SK-N-SH (cell line): ENCODE measurements at regions not wholly inside any gene's neighbourhood (a gene's known extent, or its start where the extent isn't known, plus 50 kb on each side); places are given as distances from the start of the nearest gene placed in this dataset.

ENCODE experiments used
- NRF1 ChIP-seq: IDR thresholded peaks from 2 replicates; pipeline ENCODE4 v1.6.1; 2012; ENCODE audit warnings: low read depth, mild to moderate bottlenecking, low read length
- RXRA ChIP-seq: IDR thresholded peaks from 2 replicates; pipeline ENCODE4 v1.4.0; 2012; ENCODE audit warnings: low read depth, mild to moderate bottlenecking, borderline replicate concordance
- TF ChIP-seq, protein P1 (sequence below): fragments of 200-600 bp; sonication (generic); IDR thresholded peaks from 2 replicates; pipeline ENCODE4 v1.6.1; 2017; ENCODE audit warnings: antibody characterized with exemption, mild to moderate bottlenecking, moderate library complexity

DNA sequence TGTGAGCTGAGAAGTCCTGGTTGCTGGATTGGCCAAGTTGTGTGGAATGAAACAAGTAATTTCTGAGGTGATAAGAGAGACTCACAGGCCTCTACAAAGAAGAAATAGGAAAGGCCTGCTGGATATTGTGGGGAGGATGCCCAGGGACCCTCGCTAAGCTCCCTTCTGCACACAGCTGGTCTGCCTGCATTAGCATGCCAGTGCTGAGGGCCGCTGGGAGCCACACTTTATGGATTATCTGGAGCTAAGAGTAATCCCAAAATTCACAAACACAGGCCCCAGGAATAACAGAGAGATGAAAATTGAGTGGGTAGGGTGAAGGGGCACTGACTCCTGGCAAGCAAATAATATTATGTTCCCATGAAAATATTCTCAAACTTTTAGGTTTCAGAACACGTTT lies 114.9 kb upstream of the SIX3 start:
- TF ChIP-seq, protein P1, sequence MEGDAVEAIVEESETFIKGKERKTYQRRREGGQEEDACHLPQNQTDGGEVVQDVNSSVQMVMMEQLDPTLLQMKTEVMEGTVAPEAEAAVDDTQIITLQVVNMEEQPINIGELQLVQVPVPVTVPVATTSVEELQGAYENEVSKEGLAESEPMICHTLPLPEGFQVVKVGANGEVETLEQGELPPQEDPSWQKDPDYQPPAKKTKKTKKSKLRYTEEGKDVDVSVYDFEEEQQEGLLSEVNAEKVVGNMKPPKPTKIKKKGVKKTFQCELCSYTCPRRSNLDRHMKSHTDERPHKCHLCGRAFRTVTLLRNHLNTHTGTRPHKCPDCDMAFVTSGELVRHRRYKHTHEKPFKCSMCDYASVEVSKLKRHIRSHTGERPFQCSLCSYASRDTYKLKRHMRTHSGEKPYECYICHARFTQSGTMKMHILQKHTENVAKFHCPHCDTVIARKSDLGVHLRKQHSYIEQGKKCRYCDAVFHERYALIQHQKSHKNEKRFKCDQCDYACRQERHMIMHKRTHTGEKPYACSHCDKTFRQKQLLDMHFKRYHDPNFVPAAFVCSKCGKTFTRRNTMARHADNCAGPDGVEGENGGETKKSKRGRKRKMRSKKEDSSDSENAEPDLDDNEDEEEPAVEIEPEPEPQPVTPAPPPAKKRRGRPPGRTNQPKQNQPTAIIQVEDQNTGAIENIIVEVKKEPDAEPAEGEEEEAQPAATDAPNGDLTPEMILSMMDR, result no peak
- TF ChIP-seq NRF1 (no peak), RXRA (no peak)
